Endothelial cell of umbilical vein (primary cell): ENCODE measurements at regions not wholly inside any gene's neighbourhood (a gene's known extent, or its start where the extent isn't known, plus 50 kb on each side); places are given as distances from the start of the nearest gene placed in this dataset.

Experiments
- BruUV-seq: library from RNA; stranded (reverse); fragments of 400-500 nt; replicated peaks from 2 replicates; lab custom pipeline; 2021; lab: Mats Ljungman, UMichigan
- CTCF ChIA-PET: fragments of 300-600, 350-600 bp; sonication (Branson Sonifier 250); formaldehyde crosslinking; loops from one replicate; lab custom pipeline; 2021; ENCODE audit warnings: antibody characterized with exemption, inconsistent platforms; lab: Charles Lee
- POLR2A ChIA-PET: fragments of 300-600, 350-600 bp; sonication (Branson Sonifier 250); formaldehyde crosslinking; loops from one replicate; lab custom pipeline; 2021; ENCODE audit warnings: antibody characterized with exemption, inconsistent platforms; lab: Charles Lee
- DNase-seq: peaks from one replicate; pipeline ENCODE4 v3.0.0-alpha.2; 2011; ENCODE audit warnings: low read depth, low spot score
- FAIRE-seq: peaks from 2 replicates; lab custom pipeline; 2011; peaks lifted over from hg19 to GRCh38; lab: Jason Lieb, UNC
- H2AFZ ChIP-seq: 2 replicates; pipeline ENCODE4 v1.6.0; 2012; ENCODE audit warnings: low read depth, low read length, control low read depth, inconsistent platforms
- H3K27ac ChIP-seq: 2 replicates; pipeline ENCODE4 v1.5.1; 2011; ENCODE audit warnings: low read depth, mild to moderate bottlenecking, control low read depth, low read length, moderate library complexity; ENCODE audit not compliant: insufficient read depth
- H3K27me3 ChIP-seq, 2 experiments: 2 replicates each; pipeline versions ENCODE4 v1.6.0 to v1.6.1; 2011; ENCODE audit warnings: low read length in 2 of 2, mixed read lengths in 1 of 2; ENCODE audit not compliant: control insufficient read depth in 2 of 2, insufficient read depth in 2 of 2
- H3K36me3 ChIP-seq, 2 experiments: 2 replicates in 1 of 2; 3 replicates in 1 of 2; pipeline ENCODE4 v1.5.1; 2011; ENCODE audit warnings: low read length in 2 of 2, mild to moderate bottlenecking in 1 of 2, moderate library complexity in 1 of 2; ENCODE audit not compliant: control insufficient read depth in 2 of 2, insufficient read depth in 2 of 2; ENCODE audit errors: extremely low read depth in 1 of 2
- H3K4me1 ChIP-seq: 3 replicates; pipeline ENCODE4 v1.5.1; 2011; ENCODE audit warnings: mild to moderate bottlenecking, low read length; ENCODE audit not compliant: control insufficient read depth, insufficient read depth; ENCODE audit errors: extremely low read depth
- H3K4me2 ChIP-seq: 2 replicates; pipeline ENCODE4 v1.6.1; 2011; ENCODE audit warnings: low read length, control low read depth, mixed read lengths; ENCODE audit not compliant: insufficient read depth
- H3K4me3 ChIP-seq, 3 experiments: fragments of 200-600 bp in 1 of 3; sonication (generic), shearing (Covaris generic) in 1 of 3; replicated peaks in 1 of 3; 2 replicates each; pipeline ENCODE4 v1.5.1; 2011 to 2016; ENCODE audit warnings: control low read depth in 3 of 3, low read length in 3 of 3, mild to moderate bottlenecking in 2 of 3, inconsistent platforms in 1 of 3, low read depth in 1 of 3, moderate library complexity in 1 of 3; ENCODE audit not compliant: insufficient read depth in 1 of 3
- H3K79me2 ChIP-seq: 2 replicates; pipeline ENCODE4 v1.6.0; 2012; ENCODE audit warnings: low read length, inconsistent platforms; ENCODE audit not compliant: control insufficient read depth, insufficient read depth
- H3K9ac ChIP-seq: replicated peaks from 2 replicates; pipeline ENCODE3; 2011; ENCODE audit warnings: low read length, control low read depth; ENCODE audit not compliant: insufficient read depth; ENCODE audit errors: extremely low read depth
- H3K9me1 ChIP-seq: replicated peaks from 3 replicates; pipeline ENCODE4 v1.6.0; 2011; ENCODE audit warnings: mild to moderate bottlenecking, low read length; ENCODE audit not compliant: control insufficient read depth, insufficient read depth; ENCODE audit errors: extremely low read depth
- H3K9me3 ChIP-seq: replicated peaks from 2 replicates; pipeline ENCODE4 v1.5.1; 2012; ENCODE audit warnings: low read length, inconsistent platforms; ENCODE audit not compliant: control insufficient read depth, insufficient read depth
- H4K20me1 ChIP-seq: replicated peaks from 2 replicates; pipeline ENCODE3; 2011; ENCODE audit warnings: mild to moderate bottlenecking, low read length; ENCODE audit not compliant: control insufficient read depth, insufficient read depth; ENCODE audit errors: extremely low read depth
- EZH2 ChIP-seq: IDR thresholded peaks from 2 replicates; pipeline ENCODE4 v1.6.1; 2012; ENCODE audit warnings: borderline replicate concordance, low read depth, mild to moderate bottlenecking, moderate library complexity, low read length, inconsistent platforms; ENCODE audit not compliant: severe bottlenecking
- FOS ChIP-seq: IDR thresholded peaks from 2 replicates; pipeline ENCODE4 v1.6.1; 2011; ENCODE audit warnings: mild to moderate bottlenecking, low read length, moderate library complexity, borderline replicate concordance; ENCODE audit not compliant: insufficient read depth
- GATA2 ChIP-seq: IDR thresholded peaks from 2 replicates; pipeline ENCODE4 v1.7.0; 2011; ENCODE audit warnings: low read depth, mild to moderate bottlenecking, moderate library complexity, mixed read lengths, low read length; ENCODE audit not compliant: insufficient read length, insufficient read depth
- JUN ChIP-seq: IDR thresholded peaks from 2 replicates; pipeline ENCODE4 v1.6.1; 2011; ENCODE audit warnings: borderline replicate concordance, low read depth; ENCODE audit not compliant: insufficient read length, insufficient read depth
- MYC ChIP-seq: IDR thresholded peaks from one replicate; pipeline ENCODE4 v1.6.1; 2011; ENCODE audit warnings: mild to moderate bottlenecking, low read depth, low read length
- POLR2A ChIP-seq: IDR thresholded peaks from 2 replicates; pipeline ENCODE4 v1.6.1; 2012; ENCODE audit warnings: low read depth, mild to moderate bottlenecking, control low read depth, low read length
- POLR2AphosphoS5 ChIP-seq: IDR thresholded peaks from 2 replicates; pipeline ENCODE4 v1.6.1; 2012; ENCODE audit warnings: low read depth, mild to moderate bottlenecking, control low read depth, low read length, moderate library complexity; ENCODE audit not compliant: insufficient read depth
- dilution Hi-C: fragments of 300-500 bp; cut with MboI; formaldehyde crosslinking; loops from one replicate; pipeline ENCODE4 v1.15.0; 2019; ENCODE audit warnings: low sequenced_read_pairs; ENCODE audit not compliant: extremely low pct_ligation_motif_present
- intact Hi-C: fragments of 100-400 bp; cut with micrococcal nuclease; formaldehyde crosslinking; loops from one replicate; pipeline ENCODE4 v1.10.0; 2022
- TF ChIP-seq, protein P1 (sequence below): IDR thresholded peaks from 2 replicates; pipeline ENCODE4 v1.6.1; 2011; ENCODE audit not compliant: insufficient read depth, insufficient read length
- TF ChIP-seq, protein P2 (sequence below), 2 donors: IDR thresholded peaks; 1 replicate in 1 of 2; 2 replicates in 1 of 2; pipeline ENCODE4 v1.5.1; 2011; ENCODE audit warnings: low read length in 2 of 2, mild to moderate bottlenecking in 2 of 2, moderate library complexity in 2 of 2, control low read depth in 1 of 2, inconsistent platforms in 1 of 2, low read depth in 1 of 2; ENCODE audit not compliant: insufficient read depth in 1 of 2; ENCODE audit errors: extremely low read depth in 1 of 2

DNA sequence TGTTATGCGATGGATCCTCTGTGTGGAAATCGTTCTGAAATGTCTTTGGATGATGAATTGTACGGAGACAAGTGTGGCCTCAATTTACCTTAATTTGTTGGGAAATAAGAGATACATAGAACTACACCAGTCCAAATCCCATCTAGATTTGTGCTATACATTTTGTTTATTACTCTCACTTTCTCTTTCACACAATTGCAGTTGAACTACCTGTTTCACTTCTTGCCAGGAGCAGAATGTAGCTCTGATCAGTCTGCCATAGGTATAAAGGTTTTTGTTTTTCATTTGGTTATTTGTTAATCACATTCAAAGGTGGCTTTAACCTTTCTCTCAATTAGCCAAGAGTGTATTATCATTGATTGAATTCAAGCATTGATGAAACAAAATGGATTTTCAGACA lies 268.2 kb downstream of the SNAPC1 start:
- Histone ChIP-seq H3K27me3 (peaks cover 2 to 5% of the 10 kb centered on the region in 2 experiments), H3K4me3 (no peak overlapping the region), H3K36me3 (no peaks in the 10 kb centered on the region), H3K9ac (no peak overlapping the region), H3K79me2 (no peaks in the 10 kb centered on the region), H4K20me1 (no peaks in the 10 kb centered on the region), H3K9me3 (no peaks in the 10 kb centered on the region), H2AFZ (no peak overlapping the region), H3K27ac (no peak overlapping the region), H3K9me1 (no peaks in the 10 kb centered on the region), H3K4me2 (no peak overlapping the region), H3K4me1 (no peaks in the 10 kb centered on the region)
- POLR2A ChIA-PET = no interaction called here
- no peak for DNase-seq
- no peak for FAIRE-seq
- no peak for TF ChIP-seq POLR2AphosphoS5
- TF ChIP-seq EZH2 = no peak
- TF ChIP-seq MYC = no peak
- dilution Hi-C loops = no loop called here
- BruUV-seq = no TSS peak
- intact Hi-C loops = no loop called here
- CTCF ChIA-PET = no interaction called here

DNA sequence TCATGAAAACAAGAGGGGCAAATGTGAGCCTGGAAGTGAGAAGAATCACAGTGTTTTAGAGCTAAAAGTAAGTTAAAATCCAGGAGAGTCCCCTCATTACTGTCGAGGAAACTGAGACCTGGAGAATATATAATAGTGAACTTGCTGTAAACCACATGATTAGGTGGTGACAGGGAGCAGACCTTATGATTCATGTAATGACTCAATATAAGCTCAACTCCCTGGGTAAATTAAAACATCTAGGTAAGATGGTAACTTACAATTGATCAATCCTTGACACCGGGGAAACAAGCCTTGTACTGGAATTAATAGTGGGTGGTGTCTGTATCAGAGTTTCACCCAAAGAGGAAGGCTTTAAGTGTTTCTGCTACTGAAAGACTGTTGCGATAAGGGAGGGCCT lies 269.3 kb downstream of the SNAPC1 start:
- H3K36me3 ChIP-seq = no peaks in the 10 kb centered on the region
- ChIA-PET POLR2A (no interaction called here), CTCF (no interaction called here)
- no TSS peak for BruUV-seq
- intact Hi-C loops (no loop called here), dilution Hi-C loops (no loop called here)
- H3K4me3 ChIP-seq = no peak overlapping the region
- no peaks in the 10 kb centered on the region for H3K9me3 ChIP-seq
- H3K27me3 ChIP-seq = peaks cover 2 to 5% of the 10 kb centered on the region in 2 experiments
- no peaks in the 10 kb centered on the region for H3K79me2 ChIP-seq
- TF ChIP-seq GATA2 = no peak
- no peak for TF ChIP-seq MYC
- TF ChIP-seq POLR2AphosphoS5 = no peak
- TF ChIP-seq POLR2A = no peak
- TF ChIP-seq FOS = no peak
- no peak for TF ChIP-seq EZH2
- TF ChIP-seq, protein P1, sequence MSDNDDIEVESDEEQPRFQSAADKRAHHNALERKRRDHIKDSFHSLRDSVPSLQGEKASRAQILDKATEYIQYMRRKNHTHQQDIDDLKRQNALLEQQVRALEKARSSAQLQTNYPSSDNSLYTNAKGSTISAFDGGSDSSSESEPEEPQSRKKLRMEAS = no peak
- no peak for TF ChIP-seq JUN
- TF ChIP-seq, protein P2, sequence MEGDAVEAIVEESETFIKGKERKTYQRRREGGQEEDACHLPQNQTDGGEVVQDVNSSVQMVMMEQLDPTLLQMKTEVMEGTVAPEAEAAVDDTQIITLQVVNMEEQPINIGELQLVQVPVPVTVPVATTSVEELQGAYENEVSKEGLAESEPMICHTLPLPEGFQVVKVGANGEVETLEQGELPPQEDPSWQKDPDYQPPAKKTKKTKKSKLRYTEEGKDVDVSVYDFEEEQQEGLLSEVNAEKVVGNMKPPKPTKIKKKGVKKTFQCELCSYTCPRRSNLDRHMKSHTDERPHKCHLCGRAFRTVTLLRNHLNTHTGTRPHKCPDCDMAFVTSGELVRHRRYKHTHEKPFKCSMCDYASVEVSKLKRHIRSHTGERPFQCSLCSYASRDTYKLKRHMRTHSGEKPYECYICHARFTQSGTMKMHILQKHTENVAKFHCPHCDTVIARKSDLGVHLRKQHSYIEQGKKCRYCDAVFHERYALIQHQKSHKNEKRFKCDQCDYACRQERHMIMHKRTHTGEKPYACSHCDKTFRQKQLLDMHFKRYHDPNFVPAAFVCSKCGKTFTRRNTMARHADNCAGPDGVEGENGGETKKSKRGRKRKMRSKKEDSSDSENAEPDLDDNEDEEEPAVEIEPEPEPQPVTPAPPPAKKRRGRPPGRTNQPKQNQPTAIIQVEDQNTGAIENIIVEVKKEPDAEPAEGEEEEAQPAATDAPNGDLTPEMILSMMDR (IDR thresholded peaks at IDR 0.05; ENCODE audit: extremely low read depth in 1 of 2, insufficient read depth in 1 of 2, low read depth in 1 of 2, low read length in 2 of 2) = no peak
- no peak overlapping the region for H3K27ac ChIP-seq
- H3K4me2 ChIP-seq = no peak overlapping the region
- H2AFZ ChIP-seq = no peak overlapping the region
- no peaks in the 10 kb centered on the region for H3K9me1 ChIP-seq
- no peaks in the 10 kb centered on the region for H3K4me1 ChIP-seq
- no peak overlapping the region for H3K9ac ChIP-seq
- DNase-seq = no peak
- no peak for FAIRE-seq
- no peaks in the 10 kb centered on the region for H4K20me1 ChIP-seq
